GM21390 (cell line): ENCODE measurements at regions not wholly inside any gene's neighbourhood (a gene's known extent, or its start where the extent isn't known, plus 50 kb on each side); places are given as distances from the start of the nearest gene placed in this dataset.
"Not testable (repeated sequence)": the region's sequence is repeated elsewhere in the genome, so short reads cannot be mapped to it uniquely, and the experiment has no call there.

Experiments
- ATAC-seq: cut with Tn5 transposase; IDR thresholded peaks from one replicate; pipeline ENCODE4 v1.9.1; 2021; ENCODE audit not compliant: unreplicated experiment

GRCh38 chrX:79026742-79027141 is 81.6 kb downstream of the P2RY10 start:
- ATAC-seq, result not testable (repeated sequence)

DNA sequence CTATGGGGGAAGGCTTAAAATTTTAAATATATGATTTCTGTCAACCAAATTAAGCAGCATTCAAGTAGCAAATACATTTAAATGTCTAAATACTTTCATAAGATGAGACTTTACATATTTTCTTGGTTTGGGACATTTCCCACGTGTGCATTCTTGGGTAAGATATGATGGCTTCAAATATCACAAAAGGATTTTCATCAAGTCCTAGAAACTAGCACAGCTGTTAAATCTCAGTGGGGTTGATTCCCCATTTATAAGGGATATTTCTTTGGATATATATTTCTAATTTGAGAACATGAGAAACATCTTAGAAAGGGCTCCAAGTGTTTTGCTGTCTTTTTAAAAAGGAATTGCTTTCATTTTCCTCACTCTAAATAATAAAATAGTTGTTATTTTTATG is 90.2 kb downstream of the P2RY10 start:
- ATAC-seq, result no peak

GRCh38 chrX:79036157-79036880 is 91.1 kb downstream of the P2RY10 start:
- no peak for ATAC-seq

- ATAC-seq, result peak; percentile 97
These were observed 78.8 kb upstream of the GPR174 start for GRCh38 chrX:79065696-79066095.

- no peak for ATAC-seq
These were observed 66.4 kb upstream of the GPR174 start for GRCh38 chrX:79078114-79078513.

DNA sequence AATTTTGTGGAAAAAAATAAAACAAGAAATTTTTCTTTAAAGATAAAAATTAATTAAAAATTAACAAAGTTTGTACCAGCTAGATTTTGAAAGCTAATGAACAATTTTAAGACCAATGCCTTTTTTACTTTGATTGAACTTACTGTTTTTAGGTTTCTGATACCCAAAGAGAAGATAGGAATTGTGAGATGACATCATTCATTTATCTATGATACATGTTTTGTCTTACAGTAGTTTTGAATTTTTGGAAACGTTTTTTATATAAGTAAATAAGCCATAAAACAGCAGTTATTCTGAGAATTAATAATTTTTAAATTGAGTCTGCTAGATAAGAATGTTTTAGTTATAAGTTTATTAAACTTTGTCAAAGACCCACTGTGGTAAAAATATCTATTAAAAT is 65.0 kb upstream of the GPR174 start:
- ATAC-seq, result no peak

- no peak for ATAC-seq
These were observed 64.3 kb upstream of the GPR174 start for GRCh38 chrX:79080141-79080540.

DNA sequence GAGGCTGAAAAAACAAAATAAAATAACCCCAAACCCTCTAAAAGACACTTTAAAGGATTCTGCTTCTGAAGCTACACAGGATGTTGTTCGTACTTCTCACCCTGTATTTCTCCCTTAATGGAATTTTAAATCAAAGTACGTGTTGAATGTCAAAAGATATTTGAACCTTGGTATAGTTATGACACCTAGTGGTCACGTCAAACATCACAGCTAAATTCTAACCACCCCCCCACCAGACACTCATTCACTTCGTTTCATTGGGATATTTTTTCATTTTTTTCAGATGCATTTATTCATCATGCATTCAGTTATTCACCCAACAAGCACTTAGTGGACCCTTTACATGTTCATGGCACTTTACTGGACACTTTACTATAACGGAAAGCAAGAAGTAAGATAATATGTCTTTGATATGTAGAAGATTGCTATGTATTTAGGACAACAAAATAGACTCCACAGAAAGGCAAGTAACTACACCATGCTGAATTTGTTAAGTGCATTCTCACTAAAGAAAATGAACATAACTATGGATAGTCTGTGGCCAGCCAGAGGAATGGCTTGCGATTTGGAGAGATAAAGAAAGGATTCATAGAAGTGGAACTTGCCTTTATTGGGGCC is 62.5 kb upstream of the GPR174 start:
- no peak for ATAC-seq

DNA sequence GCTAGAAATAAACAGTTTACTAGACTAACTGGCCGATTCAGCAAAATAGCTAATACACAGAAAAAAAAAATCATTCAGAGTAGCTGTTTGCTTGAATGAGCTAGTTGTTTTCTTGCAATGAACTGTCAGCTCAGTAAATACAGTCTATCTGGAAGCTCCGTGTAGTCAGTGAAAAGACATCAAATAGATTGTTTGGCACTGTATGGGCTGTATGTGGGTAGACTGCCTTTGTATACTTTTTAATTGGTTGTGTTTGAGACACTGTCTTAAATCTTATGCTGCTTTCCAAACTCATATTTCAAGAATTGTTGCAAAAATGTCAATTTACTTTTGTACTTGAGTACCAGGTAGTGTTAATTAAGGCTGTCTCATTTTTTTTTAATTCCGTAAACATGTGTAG is 61.6 kb upstream of the GPR174 start:
- ATAC-seq, result no peak

DNA sequence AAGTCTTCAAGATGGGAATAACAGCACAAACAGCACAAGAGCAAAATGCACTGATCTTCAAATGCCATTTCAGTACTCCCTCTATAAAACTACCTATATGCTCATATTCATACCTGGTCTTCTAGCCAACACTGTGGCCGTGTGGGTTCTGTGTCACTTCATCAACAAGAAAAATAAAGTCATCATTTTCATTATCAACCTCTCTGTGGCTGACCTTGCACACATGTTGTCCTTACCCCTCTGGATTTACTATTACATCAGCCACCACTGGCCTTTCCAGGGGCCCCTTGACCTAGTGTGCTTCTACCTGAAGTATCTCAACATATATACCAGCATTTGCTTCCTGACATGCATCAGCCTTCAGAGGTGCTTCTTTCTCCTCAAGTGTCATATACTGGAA is 59.6 kb upstream of the GPR174 start:
- no peak for ATAC-seq

GRCh38 chrX:79089896-79090584 is 54.4 kb upstream of the GPR174 start:
- ATAC-seq, result no peak

- ATAC-seq, result no peak
These were observed 50.2 kb upstream of the GPR174 start for GRCh38 chrX:79094075-79094832.
